Astrocyte (in vitro differentiated cells and primary cell): ENCODE measurements at regions not wholly inside any gene's neighbourhood (a gene's known extent, or its start where the extent isn't known, plus 50 kb on each side); places are given as distances from the start of the nearest gene placed in this dataset.
A peak's percentile ranks its signal among the peaks of the same experiment; 100 is the strongest.

ENCODE experiments used
- DNase-seq: peaks from one replicate; pipeline ENCODE4 v3.0.0-alpha.2; 2010; ENCODE audit warnings: low read depth
- FAIRE-seq: peaks from 2 replicates; lab custom pipeline; 2011; peaks lifted over from hg19 to GRCh38; lab: Jason Lieb, UNC
- H2AFZ ChIP-seq: 2 replicates; pipeline ENCODE4 v1.6.0; 2012; ENCODE audit warnings: low read depth, low read length, inconsistent platforms
- H3K27ac ChIP-seq: 2 replicates; pipeline ENCODE4 v1.5.1; 2011; ENCODE audit warnings: low read depth, low read length, inconsistent platforms
- H3K27me3 ChIP-seq: 2 replicates; pipeline ENCODE4 v1.6.0; 2011; ENCODE audit warnings: low read length, inconsistent platforms; ENCODE audit not compliant: insufficient read depth
- H3K36me3 ChIP-seq: 2 replicates; pipeline ENCODE4 v1.5.1; 2011; ENCODE audit warnings: low read length, inconsistent platforms; ENCODE audit not compliant: insufficient read depth
- H3K4me1 ChIP-seq: 2 replicates; pipeline ENCODE4 v1.5.1; 2011; ENCODE audit warnings: low read length, inconsistent platforms; ENCODE audit not compliant: insufficient read depth
- H3K4me2 ChIP-seq: 2 replicates; pipeline ENCODE4 v1.6.0; 2012; ENCODE audit warnings: low read length, inconsistent platforms
- H3K4me3 ChIP-seq: 2 replicates; pipeline ENCODE4 v1.5.1; 2011; ENCODE audit warnings: low read depth, mild to moderate bottlenecking, low read length, inconsistent platforms; ENCODE audit not compliant: insufficient read depth
- H3K79me2 ChIP-seq: 2 replicates; pipeline ENCODE4 v1.6.0; 2012; ENCODE audit warnings: mild to moderate bottlenecking, low read length, inconsistent platforms; ENCODE audit not compliant: insufficient read depth
- H3K9ac ChIP-seq: 2 replicates; pipeline ENCODE4 v1.6.0; 2012; ENCODE audit warnings: mild to moderate bottlenecking, low read length, inconsistent platforms
- H3K9me3 ChIP-seq: 2 replicates; pipeline ENCODE4 v1.5.1; 2012; ENCODE audit warnings: low read depth, mild to moderate bottlenecking, low read length, inconsistent platforms; ENCODE audit not compliant: insufficient read depth
- H4K20me1 ChIP-seq: 2 replicates; pipeline ENCODE4 v1.6.0; 2012; ENCODE audit warnings: low read length, inconsistent platforms; ENCODE audit not compliant: insufficient read depth
- H3K27ac Mint-ChIP-seq: one replicate; pipeline ENCODE4 v1.8.0; 2021; ENCODE audit warnings: mild to moderate bottlenecking, mixed read lengths; ENCODE audit not compliant: unreplicated experiment
- H3K27me3 Mint-ChIP-seq: one replicate; pipeline ENCODE4 v1.8.0; 2021; ENCODE audit warnings: low read depth, mixed read lengths; ENCODE audit not compliant: unreplicated experiment
- H3K36me3 Mint-ChIP-seq: one replicate; pipeline ENCODE4 v1.8.0; 2021; ENCODE audit warnings: low read depth, mixed read lengths; ENCODE audit not compliant: unreplicated experiment
- H3K4me1 Mint-ChIP-seq: one replicate; pipeline ENCODE4 v1.8.0; 2021; ENCODE audit warnings: low read depth, mixed read lengths; ENCODE audit not compliant: unreplicated experiment
- H3K4me3 Mint-ChIP-seq: one replicate; pipeline ENCODE4 v1.8.0; 2021; ENCODE audit warnings: mild to moderate bottlenecking, moderate library complexity, mixed read lengths; ENCODE audit not compliant: unreplicated experiment
- H3K9me3 Mint-ChIP-seq: one replicate; pipeline ENCODE4 v1.8.0; 2021; ENCODE audit warnings: mild to moderate bottlenecking, mixed read lengths; ENCODE audit not compliant: unreplicated experiment
- CTCF ChIP-seq: IDR thresholded peaks from 2 replicates; pipeline ENCODE4 v1.5.1; 2011; ENCODE audit warnings: low read depth, mild to moderate bottlenecking, inconsistent platforms, low read length, moderate library complexity; ENCODE audit not compliant: insufficient read depth
- EZH2 ChIP-seq: IDR thresholded peaks from 2 replicates; pipeline ENCODE4 v1.6.1; 2012; ENCODE audit warnings: mild to moderate bottlenecking, low read length, inconsistent platforms; ENCODE audit not compliant: insufficient read depth

DNA sequence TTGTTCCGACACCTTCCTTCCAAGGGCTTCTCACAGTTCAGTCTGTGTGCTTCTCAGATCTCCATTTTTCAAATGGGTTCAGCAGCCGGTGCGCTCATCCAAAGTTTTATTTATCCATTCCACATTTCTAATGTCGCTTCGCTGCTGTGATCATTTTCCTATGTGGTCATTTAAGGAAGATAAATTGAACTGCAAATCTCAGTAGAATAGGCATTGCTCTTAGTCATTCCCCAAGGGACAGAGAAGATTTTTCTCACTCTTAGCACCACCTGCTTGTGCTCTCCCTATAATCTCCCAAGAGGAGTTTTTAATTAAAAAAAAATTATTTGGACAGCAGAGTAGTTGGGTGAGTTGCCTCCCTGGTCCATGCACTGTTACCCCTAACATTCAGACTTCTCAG is 278.9 kb upstream of the GATB start:
- Histone ChIP-seq H3K9ac (no peak overlapping the region), H3K27me3 (peaks cover 5% of the 10 kb centered on the region), H3K4me1 (peaks cover 6% of the 10 kb centered on the region), H3K4me3 (no peak overlapping the region), H3K4me2 (no peak overlapping the region), H4K20me1 (no peaks in the 10 kb centered on the region), H3K9me3 (no peaks in the 10 kb centered on the region), H2AFZ (no peak overlapping the region), H3K36me3 (no peaks in the 10 kb centered on the region), H3K79me2 (no peaks in the 10 kb centered on the region), H3K27ac (no peak overlapping the region)
- DNase-seq (peak; percentile 31), FAIRE-seq (no peak)
- Mint-ChIP-seq H3K9me3 (peaks cover 4% of the 10 kb centered on the region), H3K4me1 (no peaks in the 10 kb centered on the region), H3K36me3 (no peaks in the 10 kb centered on the region), H3K27me3 (peaks cover 7% of the 10 kb centered on the region), H3K4me3 (no peak overlapping the region), H3K27ac (no peak overlapping the region)
- TF ChIP-seq EZH2 (no peak), CTCF (no peak)

DNA sequence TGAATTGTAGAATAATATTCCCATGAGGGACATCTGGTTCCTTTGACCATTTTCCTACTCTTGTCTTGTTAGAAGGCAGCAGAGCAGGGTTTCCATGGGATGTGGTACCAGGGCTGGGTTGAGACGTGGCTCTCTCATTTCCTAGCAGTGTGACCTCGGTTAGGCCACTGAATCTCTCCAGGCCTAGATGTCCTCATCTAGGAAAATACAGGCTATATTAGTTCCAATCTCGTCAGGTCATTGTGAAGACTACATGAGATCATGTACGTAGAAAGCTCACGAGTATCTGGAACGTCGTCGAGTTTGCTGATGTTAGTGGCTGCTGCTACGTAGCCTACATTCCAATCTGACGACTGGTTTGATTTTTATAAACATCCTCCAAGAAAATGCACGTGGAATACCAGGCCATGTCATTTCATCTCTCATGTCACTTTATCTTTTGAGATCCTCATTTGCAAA is 278.2 kb upstream of the GATB start:
- TF ChIP-seq EZH2 (no peak), CTCF (no peak)
- Histone ChIP-seq H3K9ac (peak overlapping the region; percentile 11), H3K27me3 (no peaks in the 10 kb centered on the region), H3K79me2 (no peaks in the 10 kb centered on the region), H3K4me3 (no peak overlapping the region), H4K20me1 (no peaks in the 10 kb centered on the region), H3K4me1 (peaks cover 6% of the 10 kb centered on the region), H2AFZ (no peak overlapping the region), H3K9me3 (no peaks in the 10 kb centered on the region), H3K4me2 (peak overlapping the region; percentile 3), H3K27ac (peak overlapping the region; percentile 27), H3K36me3 (no peaks in the 10 kb centered on the region)
- no peaks in the 10 kb centered on the region for H3K4me1 Mint-ChIP-seq
- no peak for FAIRE-seq
- no peaks in the 10 kb centered on the region for H3K36me3 Mint-ChIP-seq
- DNase-seq: peak; percentile 91
- peaks cover 4% of the 10 kb centered on the region for H3K9me3 Mint-ChIP-seq
- H3K27me3 Mint-ChIP-seq: peaks cover 3% of the 10 kb centered on the region
- no peak overlapping the region for H3K27ac Mint-ChIP-seq
- H3K4me3 Mint-ChIP-seq: no peak overlapping the region

DNA sequence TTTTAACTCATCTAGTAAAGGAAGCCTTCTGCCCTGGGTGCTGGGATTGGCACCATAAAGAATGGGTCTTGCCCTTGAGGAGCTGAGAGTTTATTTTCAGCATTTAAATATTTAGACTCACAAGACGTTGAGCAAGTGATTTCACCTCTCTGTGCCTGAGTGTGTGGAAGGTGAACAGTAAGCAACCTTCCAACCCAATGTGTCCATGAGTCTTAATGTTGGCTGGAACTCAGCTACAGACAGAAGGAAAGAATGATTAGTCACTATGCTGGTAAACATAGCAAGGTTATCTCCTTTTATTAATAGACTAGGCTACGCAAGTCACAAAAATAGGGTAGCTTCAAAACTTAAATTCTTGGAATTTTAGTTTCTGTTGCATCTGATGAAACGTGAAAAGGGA is 277.4 kb upstream of the GATB start:
- Histone ChIP-seq H3K4me2 (no peak overlapping the region), H2AFZ (no peak overlapping the region), H3K4me1 (peaks cover 6% of the 10 kb centered on the region), H3K27me3 (no peaks in the 10 kb centered on the region), H3K9me3 (no peaks in the 10 kb centered on the region), H3K4me3 (no peak overlapping the region), H3K9ac (no peak overlapping the region), H3K79me2 (no peaks in the 10 kb centered on the region), H3K27ac (no peak overlapping the region), H4K20me1 (no peaks in the 10 kb centered on the region), H3K36me3 (no peaks in the 10 kb centered on the region)
- no peaks in the 10 kb centered on the region for H3K4me1 Mint-ChIP-seq
- H3K27me3 Mint-ChIP-seq: no peaks in the 10 kb centered on the region
- TF ChIP-seq EZH2 (no peak), CTCF (no peak)
- H3K9me3 Mint-ChIP-seq: peaks cover 4% of the 10 kb centered on the region
- peak; percentile 77 for FAIRE-seq
- H3K27ac Mint-ChIP-seq: no peak overlapping the region
- H3K4me3 Mint-ChIP-seq: no peak overlapping the region
- H3K36me3 Mint-ChIP-seq: no peaks in the 10 kb centered on the region
- peak; percentile 86 for DNase-seq
